GM12892 (cell line): ENCODE measurements at regions not wholly inside any gene's neighbourhood (a gene's known extent, or its start where the extent isn't known, plus 50 kb on each side); places are given as distances from the start of the nearest gene placed in this dataset.

Source experiments
- POLR2A ChIP-seq: IDR thresholded peaks from 2 replicates; pipeline ENCODE4 v1.6.1; 2011; ENCODE audit warnings: low read depth, low read length, control low read depth
- POLR2AphosphoS5 ChIP-seq: IDR thresholded peaks from 2 replicates; pipeline ENCODE4 v1.6.1; 2011; ENCODE audit warnings: low read depth, low read length, control low read depth
- TAF1 ChIP-seq: IDR thresholded peaks from 2 replicates; pipeline ENCODE4 v1.6.1; 2011; ENCODE audit warnings: low read depth, mild to moderate bottlenecking, control low read depth, low read length, borderline replicate concordance

DNA sequence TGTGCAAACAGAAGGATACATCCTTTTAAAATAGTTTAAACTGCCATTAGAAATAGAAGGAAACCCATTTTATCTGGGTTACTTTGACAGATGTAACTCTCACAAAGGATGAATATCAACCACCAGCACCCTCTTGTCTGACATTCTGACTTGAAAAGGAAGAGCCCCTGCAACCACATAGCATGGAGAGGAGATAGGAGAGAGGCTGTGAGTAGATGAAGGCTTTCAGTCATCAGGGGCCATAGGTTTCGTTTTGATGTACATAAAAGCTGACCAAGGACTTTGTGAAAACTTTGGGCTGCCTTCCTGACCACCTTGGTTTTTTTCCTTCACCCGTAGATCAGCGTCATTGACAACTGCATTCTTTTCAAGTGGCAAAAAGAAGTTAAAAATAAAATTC, 211.6 kb upstream of the PRPS1L1 start:
- no peak for TF ChIP-seq POLR2A
- no peak for TF ChIP-seq TAF1
- no peak for TF ChIP-seq POLR2AphosphoS5
